ENCODE measurements at regions not wholly inside any gene's neighbourhood (a gene's known extent, or its start where the extent isn't known, plus 50 kb on each side); places are given as distances from the start of the nearest gene placed in this dataset.

DNA sequence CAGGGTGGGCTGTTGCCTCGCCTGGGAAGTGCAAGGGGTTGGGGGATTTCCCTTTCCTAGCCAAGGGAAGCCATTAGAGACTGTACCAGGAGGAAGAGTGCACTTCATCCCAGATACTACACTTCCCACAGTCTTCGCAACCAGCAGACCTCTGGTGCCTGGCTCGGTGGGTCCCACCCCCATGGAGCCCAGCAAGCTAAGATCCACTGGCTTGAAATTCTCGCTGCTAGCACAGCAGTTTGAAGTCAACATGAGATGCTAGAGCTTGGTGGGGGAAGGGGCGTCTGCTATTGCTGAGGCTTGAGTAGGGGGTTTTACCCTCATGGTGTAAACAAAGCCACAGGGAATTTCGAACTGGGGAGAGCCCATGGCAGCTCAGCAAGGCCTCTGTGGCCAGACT lies 586.4 kb downstream of the HTR1A start:
- DNase-seq (ENCODE audit: low read depth in 2 of 3, low spot score in 2 of 3) = no peak

DNA sequence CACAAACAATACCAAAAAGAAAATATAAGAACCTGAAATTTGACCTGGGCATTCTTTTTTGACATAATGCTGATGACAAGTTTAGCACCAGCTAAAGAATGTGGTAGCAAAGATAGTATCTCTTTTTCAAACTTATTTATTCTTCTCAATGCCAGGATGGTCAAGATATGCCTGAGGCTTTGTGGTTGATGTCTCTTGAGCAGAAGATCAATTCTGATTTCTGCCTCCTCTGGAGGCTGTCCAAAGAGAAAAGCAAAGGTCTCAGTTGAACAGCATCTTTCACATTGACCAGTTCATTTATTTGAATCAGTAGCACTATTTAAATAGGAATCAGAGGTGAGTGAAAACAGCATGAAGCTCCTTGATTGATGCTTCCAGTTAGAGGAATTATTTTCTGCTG lies 588.2 kb downstream of the HTR1A start:
- DNase-seq (ENCODE audit: low read depth in 2 of 3, low spot score in 2 of 3) = no peak

DNA sequence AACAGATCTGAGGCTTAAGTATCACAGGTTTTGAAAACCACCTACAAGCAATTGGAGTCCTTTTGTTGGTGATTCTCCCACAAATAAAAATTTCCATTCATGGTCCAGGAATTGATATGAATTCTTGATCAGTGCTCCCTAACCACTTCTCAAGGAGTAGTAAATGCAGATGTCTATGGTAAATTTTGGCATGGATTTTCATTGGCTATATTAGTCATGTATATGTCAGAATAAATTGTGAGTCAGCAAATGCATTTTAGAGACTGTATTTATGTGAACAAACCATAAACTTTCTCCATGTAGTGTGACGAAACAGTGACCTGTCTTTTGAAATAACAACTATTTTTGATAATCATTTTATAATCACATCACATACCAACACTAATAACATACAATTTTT lies 611.1 kb downstream of the HTR1A start:
- no peak for DNase-seq (ENCODE audit: low read depth in 2 of 3, low spot score in 2 of 3)

DNA sequence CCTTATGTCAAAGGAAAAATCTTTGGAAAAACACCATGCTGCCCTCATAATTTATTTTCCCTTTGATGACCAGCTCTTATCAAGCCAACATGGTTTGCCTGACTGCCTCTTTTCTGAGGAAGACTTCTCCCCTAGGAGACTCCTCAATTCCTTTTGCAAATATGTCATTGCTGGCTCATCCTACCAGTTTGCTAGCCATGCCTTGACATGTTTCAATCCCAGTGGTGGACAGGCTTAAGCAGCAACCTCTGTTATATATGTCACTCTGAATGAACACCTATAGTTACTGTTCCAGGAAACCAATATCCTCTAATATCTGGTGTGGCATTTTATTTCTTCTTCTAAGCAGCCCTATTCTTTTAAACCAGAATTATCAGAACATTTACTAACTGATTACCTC lies 615.8 kb downstream of the HTR1A start:
- DNase-seq (ENCODE audit: low read depth in 2 of 3, low spot score in 2 of 3) = no peak

DNA sequence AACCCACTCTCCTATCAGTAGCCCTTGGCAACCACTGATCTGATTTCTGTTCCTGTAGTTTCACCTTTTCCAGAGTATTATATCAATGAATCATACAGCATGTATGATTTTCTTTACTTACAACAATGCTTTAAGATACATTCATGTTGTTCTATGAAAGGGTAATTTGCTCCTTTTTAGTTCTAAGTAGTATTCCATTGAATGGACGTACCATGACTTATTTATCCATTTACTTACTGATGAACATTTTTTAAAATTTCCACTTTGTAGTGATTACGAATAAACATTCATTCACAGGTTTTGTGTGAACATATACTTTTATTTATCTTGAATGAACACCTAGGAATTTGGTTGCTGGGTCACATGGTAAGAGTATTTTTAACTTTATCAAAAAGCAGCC lies 620.8 kb downstream of the HTR1A start:
- DNase-seq (ENCODE audit: low read depth in 2 of 3, low spot score in 2 of 3) = no peak

DNA sequence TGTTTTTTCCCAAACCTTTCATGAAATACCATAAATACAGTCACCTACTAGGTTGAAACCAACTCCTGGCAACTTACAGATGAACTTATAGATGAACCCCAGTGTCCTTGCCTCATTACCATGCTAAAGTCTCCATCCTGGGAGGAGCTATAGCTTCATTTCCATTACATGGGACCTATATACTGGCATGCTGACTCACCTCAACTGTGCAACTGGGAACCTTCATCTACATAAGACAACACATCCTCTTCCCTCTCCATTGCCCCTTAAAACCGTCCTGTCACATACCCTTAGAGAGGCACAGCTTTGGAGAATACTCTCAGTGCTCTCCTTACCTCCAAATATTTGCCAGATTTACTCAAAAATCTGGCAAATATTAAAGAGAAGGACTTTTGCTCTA lies 638.3 kb downstream of the HTR1A start:
- DNase-seq (ENCODE audit: low read depth in 2 of 3, low spot score in 2 of 3) = no peak

DNA sequence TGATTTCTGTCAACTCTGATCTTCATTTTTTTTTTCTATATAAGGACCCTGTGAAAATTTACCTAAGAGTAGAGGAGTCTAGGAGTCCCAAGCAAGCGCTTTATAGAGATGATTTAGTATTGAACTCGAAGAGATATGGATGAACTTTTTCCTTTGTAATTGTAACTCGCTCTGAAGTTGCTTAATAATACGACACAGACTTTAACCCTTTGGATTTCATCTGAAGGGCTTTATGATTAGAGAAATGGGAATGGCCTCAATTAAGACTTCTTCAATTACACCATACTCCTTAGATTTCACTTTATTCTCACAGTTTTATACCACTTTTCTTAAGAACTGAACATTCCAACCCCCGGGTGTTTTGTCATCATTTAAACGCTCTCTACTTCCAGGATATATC lies 647.7 kb downstream of the HTR1A start:
- no peak for DNase-seq (ENCODE audit: low read depth in 2 of 3, low spot score in 2 of 3)

DNA sequence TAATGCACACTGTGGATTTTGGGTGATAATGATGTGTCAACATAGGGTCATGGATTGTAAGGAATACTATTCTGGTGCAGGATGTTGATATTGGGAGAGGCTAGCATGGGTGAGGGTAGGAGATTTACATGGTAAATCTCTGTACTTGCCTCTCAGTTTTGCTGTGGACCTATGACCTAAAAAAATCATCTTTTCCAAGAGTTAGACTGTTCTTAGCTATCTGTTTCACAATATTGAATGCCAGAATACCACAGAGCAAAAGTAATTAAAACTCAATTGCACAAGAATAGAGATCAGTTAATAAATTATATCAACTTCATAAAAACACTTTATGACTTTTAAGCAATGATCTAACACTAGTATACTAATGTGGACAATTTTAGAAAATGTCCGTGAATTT lies 651.6 kb downstream of the HTR1A start:
- no peak for DNase-seq (ENCODE audit: low read depth in 2 of 3, low spot score in 2 of 3)

DNA sequence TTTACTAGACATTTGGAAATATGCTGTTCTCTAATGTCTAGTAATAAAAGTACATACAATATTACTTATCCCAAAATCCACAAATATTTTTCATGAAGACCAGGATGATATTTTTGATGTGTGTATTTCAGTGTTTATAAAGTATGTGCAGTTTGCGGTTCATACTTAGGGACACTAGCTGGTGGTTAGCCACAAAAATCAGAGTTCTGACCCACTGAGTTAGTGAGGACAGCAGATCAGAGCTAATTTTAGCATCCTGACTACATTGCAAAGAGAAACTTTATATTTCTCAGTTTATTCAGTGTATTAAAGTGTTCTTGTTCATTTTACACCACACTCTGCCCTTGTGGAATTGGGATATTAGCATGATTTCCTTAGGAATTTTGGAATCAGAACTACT lies 655.3 kb downstream of the HTR1A start:
- DNase-seq (ENCODE audit: low read depth in 2 of 3, low spot score in 2 of 3) = no peak

DNA sequence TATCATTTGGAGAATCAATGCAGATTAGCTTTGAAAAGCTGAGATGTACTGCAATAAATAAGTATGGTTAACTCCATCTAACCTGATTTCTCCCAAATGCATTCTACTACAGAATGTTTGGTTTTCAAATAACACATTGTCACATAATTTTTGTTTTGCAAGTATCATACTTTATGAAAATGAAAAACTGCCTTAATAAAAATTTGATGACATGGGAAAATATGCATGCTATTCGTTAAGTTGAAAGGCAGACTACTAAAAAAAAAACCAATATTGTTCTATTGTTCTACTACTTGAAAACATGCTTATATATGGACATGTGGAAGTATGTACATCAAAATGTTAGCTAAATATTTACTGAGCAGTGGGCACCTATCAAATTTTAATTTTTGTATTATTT lies 668.9 kb downstream of the HTR1A start:
- DNase-seq (ENCODE audit: low read depth in 2 of 3, low spot score in 2 of 3) = no peak

DNA sequence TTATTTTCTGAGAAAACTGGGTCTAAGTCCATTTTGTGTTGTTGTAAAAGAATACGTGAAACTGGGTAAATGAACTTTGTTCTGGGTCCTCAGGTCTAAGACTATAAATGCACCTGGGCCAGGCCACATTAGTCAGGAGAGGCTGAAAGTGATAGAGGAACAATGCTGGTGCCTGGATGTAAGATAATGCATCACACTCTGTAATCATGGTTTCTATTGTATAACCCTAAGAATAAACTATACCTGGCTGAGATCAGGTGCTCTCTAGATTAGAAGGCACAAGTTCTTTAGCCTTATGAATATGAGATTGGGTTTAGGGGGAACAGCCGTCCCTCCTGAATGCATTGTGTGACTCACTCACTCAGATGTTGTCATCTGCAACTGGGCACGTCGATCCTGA lies 675.5 kb downstream of the HTR1A start:
- no peak for DNase-seq (ENCODE audit: low read depth in 2 of 3, low spot score in 2 of 3)

DNA sequence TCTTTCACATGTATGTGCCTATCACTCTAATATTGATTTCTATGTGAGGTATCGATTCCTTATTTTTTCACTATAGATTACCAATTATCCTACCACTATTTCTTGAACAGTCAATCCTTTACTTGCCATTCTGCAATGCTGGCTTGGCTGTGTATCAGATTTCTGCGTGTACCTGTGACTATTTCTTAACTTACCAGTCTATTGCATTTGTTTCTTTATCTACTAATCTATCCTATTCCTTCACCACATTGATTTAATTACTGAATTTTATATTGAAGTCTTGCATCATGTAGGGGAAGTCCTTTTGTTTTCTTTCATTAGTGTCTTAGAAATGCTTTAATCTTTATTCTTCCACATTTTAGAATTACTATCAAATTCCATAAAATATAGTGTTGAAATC lies 684.8 kb downstream of the LRRC70 start:
- no peak for DNase-seq (ENCODE audit: low read depth in 2 of 3, low spot score in 2 of 3)

DNA sequence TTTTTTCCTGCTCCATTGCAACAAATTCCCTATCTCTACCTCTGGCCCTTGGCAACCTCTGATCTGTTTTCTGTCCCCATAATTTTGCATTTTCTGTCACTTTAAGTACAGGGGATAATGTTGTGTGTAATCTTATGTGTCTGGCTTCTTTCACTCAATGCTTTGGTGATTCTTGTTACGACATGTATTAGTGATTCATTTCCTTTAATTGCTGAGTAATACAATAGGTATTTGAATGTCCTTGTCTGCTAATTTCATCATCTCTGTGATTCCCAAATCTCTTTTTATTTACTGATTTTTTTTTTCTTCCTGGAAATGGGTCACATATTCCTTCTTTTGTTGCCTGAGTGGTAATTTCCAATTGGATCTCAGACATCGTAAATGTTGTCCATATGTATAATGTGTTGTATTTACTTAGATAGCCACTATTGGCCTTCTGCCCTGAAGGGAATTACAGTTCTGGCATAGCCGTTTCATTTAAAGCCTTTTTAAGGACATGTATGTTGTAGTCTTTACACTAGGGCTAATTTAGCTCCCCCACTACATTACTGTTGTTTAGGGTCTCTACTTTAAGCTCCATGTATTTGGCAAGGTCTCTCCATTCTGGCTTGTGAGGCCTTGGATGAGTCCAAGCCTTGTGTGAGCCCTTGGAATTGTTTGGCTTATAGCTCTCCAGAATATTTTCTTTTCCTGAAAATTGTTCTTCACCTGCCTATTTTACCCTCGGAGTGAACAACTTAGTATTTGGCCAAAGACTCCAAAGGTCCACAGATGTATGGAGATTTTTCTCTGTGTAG lies 683.8 kb downstream of the LRRC70 start:
- DNase-seq (ENCODE audit: low read depth in 2 of 3, low spot score in 2 of 3) = no peak

DNA sequence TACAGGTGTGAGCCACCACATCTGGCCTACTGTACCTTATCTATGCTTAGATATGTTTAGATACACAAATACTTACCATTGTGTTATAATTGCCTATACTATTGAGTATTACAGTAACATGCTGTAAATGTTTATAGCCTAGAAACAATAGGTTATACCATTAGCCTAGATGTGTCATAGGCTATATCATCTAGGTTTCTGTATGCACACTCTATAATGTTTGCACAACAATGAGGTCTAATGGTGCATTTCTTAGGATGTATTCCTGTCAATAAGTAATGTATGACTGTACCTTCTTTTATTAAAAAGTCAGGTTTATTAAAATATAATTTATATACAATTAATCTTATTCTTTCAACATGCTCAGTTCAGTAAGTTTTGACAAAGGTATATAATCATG lies 683.1 kb downstream of the LRRC70 start:
- no peak for DNase-seq (ENCODE audit: low read depth in 2 of 3, low spot score in 2 of 3)

DNA sequence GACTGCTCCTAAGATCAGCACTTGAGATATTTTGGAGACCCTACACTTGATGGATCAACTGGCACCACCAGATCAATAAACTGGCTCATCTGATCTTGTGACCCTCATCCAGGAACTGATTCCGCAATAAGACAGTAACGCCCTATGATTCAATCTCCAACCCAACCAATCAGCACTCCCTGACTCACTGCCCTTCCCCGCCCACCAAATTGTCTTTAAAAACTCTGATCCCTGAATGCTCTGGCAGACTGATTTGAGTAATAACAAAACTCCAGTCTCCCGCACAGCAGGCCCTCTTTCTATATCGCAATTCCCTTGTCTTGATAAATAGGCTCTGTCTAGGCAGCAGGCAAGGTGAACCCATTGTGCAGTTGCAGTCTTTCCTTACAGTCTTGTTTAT lies 677.0 kb downstream of the LRRC70 start:
- DNase-seq (ENCODE audit: low read depth in 2 of 3, low spot score in 2 of 3) = no peak

DNA sequence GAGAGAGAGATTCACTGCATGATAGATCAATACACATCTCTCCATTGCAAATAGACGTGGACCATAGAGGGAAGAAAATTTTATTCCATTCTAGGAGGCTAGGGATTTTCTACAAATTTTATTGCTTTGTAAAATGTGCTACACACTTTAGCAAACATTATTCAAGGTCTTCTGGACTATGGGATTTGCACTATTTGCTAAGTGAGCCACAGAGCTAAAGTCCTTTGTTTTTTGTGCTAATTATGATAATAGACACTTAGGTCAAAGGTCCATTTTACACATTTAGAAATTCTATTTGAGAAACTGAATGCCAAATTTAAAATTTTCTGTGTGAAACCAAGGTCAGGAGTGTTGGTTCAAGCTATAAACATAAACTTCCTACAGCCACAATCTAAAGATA lies 672.3 kb downstream of the LRRC70 start:
- no peak for DNase-seq (ENCODE audit: low read depth in 2 of 3, low spot score in 2 of 3)

DNA sequence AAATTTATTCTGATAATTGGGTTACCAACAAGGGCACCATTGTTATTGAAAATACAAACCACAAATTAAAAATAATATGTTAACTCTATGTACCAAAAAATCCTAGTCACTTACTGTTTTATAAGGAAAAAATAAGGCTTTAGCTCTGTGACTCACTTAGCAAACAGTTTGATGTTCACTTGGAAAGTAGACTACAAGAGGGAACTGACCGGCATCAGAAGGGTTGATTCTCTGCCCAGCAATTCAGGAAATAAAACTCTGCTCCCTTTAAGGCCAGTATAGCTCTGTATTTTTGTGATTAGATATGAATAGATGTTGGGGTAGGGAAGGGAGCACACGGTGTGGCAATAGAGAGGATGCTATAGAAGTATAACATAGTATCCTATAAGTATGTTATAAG lies 671.3 kb downstream of the LRRC70 start:
- DNase-seq (ENCODE audit: low read depth in 2 of 3, low spot score in 2 of 3) = no peak

DNA sequence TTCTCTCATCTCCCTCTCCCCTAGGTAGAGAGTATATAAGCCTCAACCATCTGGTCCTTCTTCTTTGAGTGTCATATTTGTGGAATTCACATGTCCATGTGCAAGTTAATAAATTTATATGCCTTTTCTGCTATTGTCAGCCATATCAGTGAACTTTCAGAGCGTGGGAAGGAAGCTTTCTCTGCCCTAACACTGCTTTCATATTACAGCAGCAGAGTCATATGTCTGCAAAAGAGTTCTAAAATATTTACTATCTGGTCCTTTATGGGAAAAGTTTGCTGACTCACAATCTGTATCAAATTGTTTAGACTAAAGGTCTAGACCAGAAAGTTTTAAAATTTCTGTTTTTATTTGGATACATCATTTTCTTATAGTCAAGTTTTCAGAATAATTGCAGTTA lies 669.0 kb downstream of the LRRC70 start:
- DNase-seq (ENCODE audit: low read depth in 2 of 3, low spot score in 2 of 3) = no peak

DNA sequence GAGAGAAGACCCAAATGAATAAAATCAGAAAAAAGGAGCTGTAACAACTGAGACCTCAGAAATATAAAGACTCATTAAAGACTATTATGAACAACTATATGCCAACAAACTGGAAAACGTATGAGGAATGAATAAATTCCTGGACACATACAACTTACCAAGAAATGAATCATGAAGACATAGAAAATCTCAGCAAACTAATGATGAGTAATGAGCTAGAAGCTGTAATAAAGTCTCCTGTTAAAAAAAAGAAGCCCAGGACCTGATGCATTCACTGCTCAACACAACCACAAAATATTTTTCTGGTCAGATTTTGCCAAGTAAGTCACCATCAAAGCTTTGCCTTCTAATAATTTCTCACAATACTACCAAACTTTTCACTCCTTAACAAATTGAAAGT lies 666.7 kb downstream of the LRRC70 start:
- no peak for DNase-seq (ENCODE audit: low read depth in 2 of 3, low spot score in 2 of 3)

DNA sequence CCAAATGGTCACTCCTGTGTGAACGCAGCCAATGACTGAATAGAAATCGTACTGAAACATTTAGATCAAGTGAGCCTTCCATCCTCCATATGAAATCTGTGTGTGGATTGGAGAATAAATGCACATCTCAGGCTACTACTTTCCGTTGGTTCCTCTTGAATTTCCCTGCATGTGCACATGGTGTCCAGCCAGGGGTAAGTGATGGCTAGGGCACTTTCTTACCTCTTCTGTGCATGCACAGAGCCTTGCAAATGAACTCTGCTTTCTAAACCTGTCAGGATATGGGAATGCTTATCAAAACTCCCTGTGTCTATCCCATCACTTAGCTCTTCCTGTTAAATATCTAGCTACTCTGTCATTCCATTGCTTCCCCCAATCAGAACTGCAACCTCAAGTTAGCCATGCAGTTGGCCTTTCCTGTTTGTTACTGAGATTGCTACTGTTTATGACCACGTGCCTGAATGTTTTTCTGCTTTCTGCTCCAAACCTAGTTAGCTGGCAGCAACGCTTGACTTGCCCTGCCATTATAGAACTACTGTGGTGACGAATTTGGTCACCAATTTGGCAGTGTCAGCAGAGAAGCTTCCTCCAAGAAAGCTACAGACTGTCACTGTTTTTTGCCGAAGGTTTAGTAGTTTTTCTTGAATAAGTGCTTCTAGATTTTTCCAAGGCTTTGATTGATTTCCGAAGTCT lies 661.6 kb downstream of the LRRC70 start:
- no peak for DNase-seq (ENCODE audit: low read depth in 2 of 3, low spot score in 2 of 3)

DNA sequence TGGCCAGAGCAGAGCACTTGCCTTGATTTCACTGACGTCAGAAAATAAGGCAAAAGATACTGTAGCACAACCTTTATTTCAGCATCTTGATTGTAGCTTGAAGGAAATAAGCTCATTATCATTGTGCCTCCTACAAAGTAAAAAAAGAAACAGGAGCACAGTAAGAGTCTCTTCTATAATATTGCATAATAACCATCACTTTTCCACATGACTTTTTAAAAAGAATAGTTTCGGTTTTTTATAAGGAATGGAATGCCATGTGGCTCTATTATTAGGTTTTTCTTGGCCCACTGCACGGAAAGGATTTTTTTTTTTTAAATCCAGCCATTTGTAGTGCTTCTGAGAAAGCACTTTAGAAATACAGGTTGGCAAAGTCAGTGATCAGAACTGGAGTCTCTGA lies 655.3 kb downstream of the LRRC70 start:
- DNase-seq (ENCODE audit: low read depth in 2 of 3, low spot score in 2 of 3) = no peak

DNA sequence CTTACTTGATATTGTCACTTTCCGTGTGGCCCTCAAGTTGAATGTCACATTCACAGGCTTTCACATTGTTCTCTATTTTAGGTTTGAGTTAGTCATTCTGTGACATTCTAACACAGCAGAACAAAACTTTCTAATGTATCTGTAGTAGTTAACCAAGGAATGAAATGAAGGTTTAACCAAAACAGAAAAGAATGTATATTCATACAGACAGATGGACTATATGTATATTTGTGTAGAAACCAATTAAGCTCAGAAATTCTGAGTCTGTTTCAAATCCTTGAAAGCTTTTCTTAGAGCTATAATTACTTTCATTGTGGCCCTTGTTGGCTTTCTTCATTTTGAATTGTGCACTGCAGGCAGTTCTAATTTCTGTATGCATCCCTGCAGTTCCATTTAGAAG lies 654.7 kb downstream of the LRRC70 start:
- DNase-seq (ENCODE audit: low read depth in 2 of 3, low spot score in 2 of 3) = no peak

DNA sequence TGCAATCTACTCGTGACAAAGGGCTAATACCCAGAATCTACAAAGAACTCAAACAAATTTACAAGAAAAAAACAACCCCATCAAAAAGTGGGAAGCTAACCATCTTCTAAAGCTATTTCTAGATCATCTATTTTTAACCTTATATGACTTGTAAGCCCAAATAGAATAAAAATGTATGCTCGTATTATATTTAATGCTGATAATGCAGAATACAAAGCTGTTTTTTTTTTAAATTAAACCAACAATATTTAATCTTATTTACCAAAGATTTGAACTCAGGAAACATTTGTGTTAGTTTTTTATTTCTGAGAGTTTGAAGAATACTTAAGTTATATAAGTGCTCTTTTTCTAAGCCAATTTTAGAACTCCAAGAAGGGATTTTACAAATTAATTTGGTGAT lies 652.1 kb downstream of the LRRC70 start:
- DNase-seq (ENCODE audit: low read depth in 2 of 3, low spot score in 2 of 3) = no peak
